CD8-positive, alpha-beta memory T cell (primary cell): ENCODE measurements at regions not wholly inside any gene's neighbourhood (a gene's known extent, or its start where the extent isn't known, plus 50 kb on each side); places are given as distances from the start of the nearest gene placed in this dataset.

Experiments
- CTCF ChIA-PET: fragments of 350-600 bp; sonication (Branson Sonifier 250); formaldehyde crosslinking; loops from one replicate; lab custom pipeline; 2021; ENCODE audit warnings: antibody characterized with exemption; lab: Charles Lee
- POLR2A ChIA-PET: fragments of 350-600 bp; sonication (Branson Sonifier 250); formaldehyde crosslinking; loops from one replicate; lab custom pipeline; 2021; ENCODE audit warnings: antibody characterized with exemption; lab: Charles Lee
- DNase-seq, 5 donors: peaks; one replicate each; pipeline versions ENCODE4 v3.0.0 to v3.0.0-alpha.2; 2020 to 2022; ENCODE audit warnings: mixed read lengths in 1 of 5
- H3K27ac ChIP-seq: one replicate; pipeline ENCODE4 v1.7.0; 2013; ENCODE audit warnings: low read depth, mild to moderate bottlenecking, low read length, moderate library complexity
- H3K27me3 ChIP-seq: 2 replicates; pipeline ENCODE4 v1.7.0; 2013; ENCODE audit warnings: low read length, mild to moderate bottlenecking; ENCODE audit not compliant: insufficient read depth, poor library complexity, severe bottlenecking
- H3K36me3 ChIP-seq: 2 replicates; pipeline ENCODE4 v1.7.0; 2013; ENCODE audit warnings: mild to moderate bottlenecking, low read length, moderate library complexity; ENCODE audit not compliant: insufficient read depth
- H3K4me1 ChIP-seq: 2 replicates; pipeline ENCODE4 v1.7.0; 2013; ENCODE audit warnings: mild to moderate bottlenecking, low read length, moderate library complexity; ENCODE audit not compliant: insufficient read depth
- H3K4me3 ChIP-seq: 2 replicates; pipeline ENCODE4 v1.7.0; 2013; ENCODE audit warnings: mild to moderate bottlenecking, low read length
- H3K9me3 ChIP-seq: 2 replicates; pipeline ENCODE4 v1.7.0; 2013; ENCODE audit warnings: mild to moderate bottlenecking, low read length
- H3K27ac Mint-ChIP-seq, 8 donors: one replicate each; pipeline ENCODE4 v1.8.0; 2020 to 2021; ENCODE audit warnings: mixed read lengths in 8 of 8, mild to moderate bottlenecking in 6 of 8, inconsistent platforms in 3 of 8, moderate library complexity in 3 of 8
- H3K27me3 Mint-ChIP-seq, 2 donors: one replicate each; pipeline ENCODE4 v1.8.0; 2020 to 2021; ENCODE audit warnings: mixed read lengths in 2 of 2, mild to moderate bottlenecking in 1 of 2, moderate library complexity in 1 of 2
- H3K36me3 Mint-ChIP-seq, 3 donors: one replicate each; pipeline ENCODE4 v1.8.0; 2020 to 2021; ENCODE audit warnings: mixed read lengths in 3 of 3, inconsistent platforms in 1 of 3, mild to moderate bottlenecking in 1 of 3
- H3K4me1 Mint-ChIP-seq, 3 donors: one replicate each; pipeline ENCODE4 v1.8.0; 2020 to 2021; ENCODE audit warnings: mixed read lengths in 3 of 3, inconsistent platforms in 1 of 3, mild to moderate bottlenecking in 1 of 3
- H3K4me3 Mint-ChIP-seq, 7 donors: one replicate each; pipeline ENCODE4 v1.8.0; 2020 to 2021; ENCODE audit warnings: mixed read lengths in 7 of 7, mild to moderate bottlenecking in 6 of 7, moderate library complexity in 4 of 7, inconsistent platforms in 2 of 7
- H3K9me3 Mint-ChIP-seq, 5 donors: one replicate each; pipeline ENCODE4 v1.8.0; 2020 to 2022; ENCODE audit warnings: mixed read lengths in 5 of 5, mild to moderate bottlenecking in 3 of 5, moderate library complexity in 2 of 5, inconsistent platforms in 1 of 5

DNA sequence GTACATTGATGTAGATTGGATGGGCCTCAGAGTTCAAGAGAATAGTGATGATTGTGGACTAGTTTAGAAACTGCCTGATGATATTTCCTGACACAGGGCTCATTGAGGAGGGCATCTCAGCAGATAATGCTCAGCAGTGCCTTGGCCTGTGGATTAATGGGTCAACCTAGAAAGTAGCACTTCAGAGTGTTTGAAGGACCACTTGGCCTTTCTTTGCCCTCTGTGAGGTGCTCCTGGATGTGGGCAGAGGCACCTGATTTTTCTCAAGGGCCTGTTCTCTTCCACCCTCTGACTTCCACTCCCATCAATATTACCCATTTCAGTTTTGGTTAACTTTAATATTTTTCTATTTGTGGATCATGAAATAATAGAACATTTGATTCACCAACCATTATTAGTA, 270.6 kb upstream of the BMP2 start:
- no peaks in the 10 kb centered on the region for H3K9me3 ChIP-seq
- DNase-seq: no peak
- no peaks in the 10 kb centered on the region for H3K36me3 ChIP-seq
- H3K27me3 Mint-ChIP-seq: no peaks in the 10 kb centered on the region
- no peaks in the 10 kb centered on the region for H3K36me3 Mint-ChIP-seq
- H3K4me3 ChIP-seq: no peak overlapping the region
- H3K27ac Mint-ChIP-seq: no peak overlapping the region
- peaks cover 0 to 6% (median 3%) of the 10 kb centered on the region in 5 donors for H3K9me3 Mint-ChIP-seq
- H3K27me3 ChIP-seq: no peaks in the 10 kb centered on the region
- POLR2A ChIA-PET: no interaction called here
- CTCF ChIA-PET: no interaction called here
- no peak overlapping the region for H3K27ac ChIP-seq
- no peaks in the 10 kb centered on the region for H3K4me1 Mint-ChIP-seq
- H3K4me1 ChIP-seq: no peaks in the 10 kb centered on the region
- no peak overlapping the region for H3K4me3 Mint-ChIP-seq

DNA sequence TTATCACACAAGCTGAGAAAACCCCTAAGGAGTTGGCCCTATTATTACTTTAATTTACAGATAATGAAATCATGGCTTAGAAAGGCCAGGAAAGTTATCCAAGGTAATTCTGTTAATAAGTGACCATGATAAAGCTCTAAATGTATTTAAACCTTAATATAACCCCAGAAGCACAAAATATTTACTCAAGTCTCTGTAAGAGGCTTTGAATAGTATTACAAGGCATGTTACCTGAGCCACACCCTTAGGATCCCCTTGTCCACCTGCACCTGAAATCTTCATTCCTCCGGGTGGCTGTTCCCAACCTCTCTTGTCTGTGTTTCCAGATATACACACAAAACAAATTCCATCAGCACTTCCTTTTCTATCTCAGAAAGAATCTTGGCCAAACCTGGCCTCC, 271.6 kb upstream of the BMP2 start:
- no peaks in the 10 kb centered on the region for H3K4me1 Mint-ChIP-seq
- H3K27ac Mint-ChIP-seq: no peak overlapping the region
- no peak overlapping the region for H3K4me3 Mint-ChIP-seq
- H3K27me3 ChIP-seq: no peaks in the 10 kb centered on the region
- no peaks in the 10 kb centered on the region for H3K36me3 Mint-ChIP-seq
- no peaks in the 10 kb centered on the region for H3K4me1 ChIP-seq
- ChIA-PET POLR2A (no interaction called here), CTCF (no interaction called here)
- H3K27ac ChIP-seq: no peak overlapping the region
- H3K9me3 Mint-ChIP-seq: peaks cover 0 to 9% (median 3%) of the 10 kb centered on the region in 5 donors
- DNase-seq: no peak
- H3K9me3 ChIP-seq: no peaks in the 10 kb centered on the region
- no peaks in the 10 kb centered on the region for H3K36me3 ChIP-seq
- no peak overlapping the region for H3K4me3 ChIP-seq
- H3K27me3 Mint-ChIP-seq: no peaks in the 10 kb centered on the region

DNA sequence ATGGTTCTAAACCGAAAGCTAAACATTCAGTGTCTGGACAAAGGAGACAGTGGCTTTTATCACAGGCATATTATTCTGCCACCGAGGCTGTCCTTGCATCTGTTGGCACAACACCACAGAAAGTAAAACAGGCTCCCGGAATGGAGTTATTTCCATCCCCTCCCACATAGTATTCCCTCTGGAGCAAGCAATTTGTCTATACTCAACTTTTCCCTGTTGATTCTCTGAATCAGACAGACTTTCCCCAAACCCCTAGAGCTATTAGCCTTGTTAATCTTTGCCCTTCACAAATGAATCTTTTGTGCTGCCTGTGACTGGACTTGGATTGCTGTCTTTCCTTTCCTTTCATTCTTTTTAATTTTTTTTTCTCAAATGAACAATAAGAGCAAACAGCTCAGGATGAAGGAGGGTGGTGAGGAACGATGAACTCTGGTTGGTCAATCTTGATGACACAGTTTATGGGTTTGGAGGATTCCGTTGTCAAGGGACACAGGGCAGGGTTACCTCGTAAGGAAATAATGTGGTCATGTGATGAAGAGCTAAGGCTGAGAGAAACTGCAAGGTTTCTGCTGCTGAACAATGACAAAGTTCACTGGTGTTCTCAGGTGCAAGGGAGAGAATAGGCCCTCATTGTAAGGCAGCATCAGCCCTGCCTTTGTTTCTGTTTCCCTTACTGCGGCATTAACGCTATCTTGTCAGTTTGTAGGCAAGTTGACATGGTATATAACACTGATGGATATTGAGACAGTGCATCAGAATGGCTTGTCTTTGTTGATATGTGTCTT, 275.0 kb upstream of the BMP2 start:
- Mint-ChIP-seq H3K9me3 (peaks cover 0 to 4% (median 2%) of the 10 kb centered on the region in 5 donors), H3K27ac (no peak overlapping the region), H3K36me3 (no peaks in the 10 kb centered on the region), H3K27me3 (no peaks in the 10 kb centered on the region), H3K4me1 (no peaks in the 10 kb centered on the region), H3K4me3 (no peak overlapping the region)
- CTCF ChIA-PET: no interaction called here
- no peak overlapping the region for H3K27ac ChIP-seq
- no peak overlapping the region for H3K4me3 ChIP-seq
- POLR2A ChIA-PET: no interaction called here
- H3K4me1 ChIP-seq: no peaks in the 10 kb centered on the region
- H3K9me3 ChIP-seq: no peaks in the 10 kb centered on the region
- H3K36me3 ChIP-seq: no peaks in the 10 kb centered on the region
- DNase-seq: no peak
- no peaks in the 10 kb centered on the region for H3K27me3 ChIP-seq

- POLR2A ChIA-PET: no interaction called here
- CTCF ChIA-PET: no interaction called here
- Mint-ChIP-seq H3K27ac (no peak overlapping the region), H3K4me1 (no peaks in the 10 kb centered on the region), H3K36me3 (no peaks in the 10 kb centered on the region), H3K4me3 (no peak overlapping the region), H3K9me3 (peaks cover 2 to 10% (median 4%) of the 10 kb centered on the region in 5 donors), H3K27me3 (no peaks in the 10 kb centered on the region)
- Histone ChIP-seq H3K4me1 (no peaks in the 10 kb centered on the region), H3K27me3 (no peaks in the 10 kb centered on the region), H3K9me3 (no peaks in the 10 kb centered on the region), H3K27ac (no peak overlapping the region), H3K36me3 (no peaks in the 10 kb centered on the region), H3K4me3 (no peak overlapping the region)
- DNase-seq: no peak
Measured at GRCh38 chr20:6490849-6491248, 276.6 kb upstream of the BMP2 start.

DNA sequence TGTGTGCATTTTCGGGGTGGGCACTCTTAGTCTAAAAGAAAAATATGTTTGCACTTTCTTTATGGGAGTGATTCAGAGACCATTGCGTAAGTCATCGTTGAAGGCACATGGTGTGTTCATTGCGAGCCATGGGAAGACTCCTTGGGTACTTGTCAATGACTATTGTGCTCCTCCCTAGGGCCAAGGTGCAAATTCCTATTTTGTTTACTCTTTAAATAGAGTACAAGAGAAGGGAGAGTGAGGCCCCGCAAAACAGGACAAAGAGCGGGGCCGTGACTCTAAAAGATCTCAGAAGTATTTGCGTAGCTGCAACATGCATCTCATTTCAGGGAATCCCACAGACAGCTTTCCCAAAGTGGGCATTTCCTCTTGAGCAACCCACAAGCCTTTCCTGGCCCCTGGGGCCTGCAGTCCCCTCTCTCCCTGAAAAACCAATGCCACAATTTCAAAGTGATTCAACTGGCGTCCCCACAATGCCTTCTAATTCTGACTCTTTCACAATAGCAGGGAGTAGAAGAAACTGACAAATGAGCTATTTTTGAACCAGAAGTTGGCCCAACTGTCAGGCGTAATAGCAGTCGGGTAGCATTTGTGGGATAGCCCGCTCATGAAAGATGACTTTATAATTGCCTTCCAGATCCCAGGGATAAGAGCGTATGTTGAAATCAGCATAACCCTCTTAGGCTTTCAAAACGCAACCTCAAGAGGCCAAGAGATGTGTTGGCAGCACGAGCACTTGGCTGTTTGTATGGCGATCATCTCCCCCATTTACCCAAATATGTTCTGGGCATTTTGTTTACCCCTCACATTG, 277.9 kb upstream of the BMP2 start:
- Histone ChIP-seq H3K4me1 (no peaks in the 10 kb centered on the region), H3K36me3 (no peaks in the 10 kb centered on the region), H3K27me3 (no peaks in the 10 kb centered on the region), H3K4me3 (no peak overlapping the region), H3K27ac (no peak overlapping the region), H3K9me3 (no peaks in the 10 kb centered on the region)
- no peaks in the 10 kb centered on the region for H3K36me3 Mint-ChIP-seq
- CTCF ChIA-PET: no interaction called here
- H3K4me3 Mint-ChIP-seq: no peak overlapping the region
- H3K27ac Mint-ChIP-seq: no peak overlapping the region
- no peak for DNase-seq
- H3K27me3 Mint-ChIP-seq: no peaks in the 10 kb centered on the region
- H3K4me1 Mint-ChIP-seq: no peaks in the 10 kb centered on the region
- peaks cover 2 to 11% (median 6%) of the 10 kb centered on the region in 5 donors for H3K9me3 Mint-ChIP-seq
- POLR2A ChIA-PET: no interaction called here

DNA sequence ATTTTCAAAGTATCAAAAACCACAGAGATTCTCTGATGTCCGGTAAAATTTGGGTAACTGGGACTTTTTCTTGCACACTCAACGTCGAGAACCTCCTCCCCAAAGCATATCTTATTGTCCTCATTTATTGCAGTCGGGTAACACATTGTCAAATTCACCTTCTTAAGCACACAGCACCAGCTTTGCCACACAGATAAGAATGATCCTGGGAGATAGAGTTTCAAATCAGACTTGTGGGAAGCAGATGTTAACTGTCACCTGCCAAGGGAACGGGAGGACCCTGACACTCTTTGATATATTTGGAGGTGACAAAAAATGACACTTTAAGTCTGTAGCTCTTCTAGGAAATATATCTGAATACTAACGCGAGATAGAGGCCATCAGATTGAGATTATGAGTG, 282.1 kb upstream of the BMP2 start:
- Mint-ChIP-seq H3K4me1 (no peaks in the 10 kb centered on the region), H3K4me3 (no peak overlapping the region), H3K27ac (no peak overlapping the region), H3K27me3 (no peaks in the 10 kb centered on the region), H3K36me3 (no peaks in the 10 kb centered on the region), H3K9me3 (peaks cover 0 to 14% (median 8%) of the 10 kb centered on the region in 5 donors)
- Histone ChIP-seq H3K9me3 (no peaks in the 10 kb centered on the region), H3K27me3 (no peaks in the 10 kb centered on the region), H3K36me3 (no peaks in the 10 kb centered on the region), H3K27ac (no peak overlapping the region), H3K4me1 (no peaks in the 10 kb centered on the region), H3K4me3 (no peak overlapping the region)
- no peak for DNase-seq
- POLR2A ChIA-PET: no interaction called here
- CTCF ChIA-PET: no interaction called here

GRCh38 chr20:6483727-6484126, 283.8 kb upstream of the BMP2 start:
- Mint-ChIP-seq H3K9me3 (peaks cover 5 to 14% (median 8%) of the 10 kb centered on the region in 5 donors), H3K36me3 (no peaks in the 10 kb centered on the region), H3K27me3 (no peaks in the 10 kb centered on the region), H3K4me3 (no peak overlapping the region), H3K4me1 (no peaks in the 10 kb centered on the region), H3K27ac (no peak overlapping the region)
- H3K27me3 ChIP-seq: no peaks in the 10 kb centered on the region
- H3K36me3 ChIP-seq: no peaks in the 10 kb centered on the region
- ChIA-PET POLR2A (no interaction called here), CTCF (no interaction called here)
- no peak overlapping the region for H3K27ac ChIP-seq
- H3K4me1 ChIP-seq: no peaks in the 10 kb centered on the region
- DNase-seq: no peak
- no peaks in the 10 kb centered on the region for H3K9me3 ChIP-seq
- H3K4me3 ChIP-seq: no peak overlapping the region

DNA sequence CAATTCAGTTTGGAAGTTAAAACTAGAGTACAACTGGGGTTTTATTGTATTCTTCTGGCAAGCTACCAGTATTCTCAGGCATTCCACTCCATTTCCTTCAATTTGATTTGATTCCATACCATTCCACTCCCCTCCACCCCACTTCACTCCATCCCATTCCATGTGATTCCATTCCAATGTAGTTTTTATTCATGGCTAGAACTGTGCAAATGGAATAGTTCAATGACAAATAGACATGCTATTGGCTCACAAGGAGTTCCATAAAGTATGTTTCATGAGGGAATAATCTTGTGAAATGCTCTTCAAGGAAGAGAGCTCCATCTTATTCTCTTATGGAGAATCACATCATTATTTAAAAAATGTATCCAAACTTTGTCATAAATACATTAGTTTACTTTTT, 285.0 kb upstream of the BMP2 start:
- CTCF ChIA-PET: no interaction called here

More for the DNA sequence above, 285.0 kb upstream of the BMP2 start:
- Mint-ChIP-seq H3K27ac (no peak overlapping the region), H3K4me1 (no peaks in the 10 kb centered on the region), H3K27me3 (no peaks in the 10 kb centered on the region), H3K9me3 (peaks cover 5 to 14% (median 8%) of the 10 kb centered on the region in 5 donors), H3K4me3 (no peak overlapping the region), H3K36me3 (no peaks in the 10 kb centered on the region)
- Histone ChIP-seq H3K4me3 (no peak overlapping the region), H3K36me3 (no peaks in the 10 kb centered on the region), H3K27me3 (no peaks in the 10 kb centered on the region), H3K9me3 (no peaks in the 10 kb centered on the region), H3K4me1 (no peaks in the 10 kb centered on the region), H3K27ac (no peak overlapping the region)
- DNase-seq: no peak
- POLR2A ChIA-PET: no interaction called here
